PC-3 (cell line): ENCODE measurements at regions not wholly inside any gene's neighbourhood (a gene's known extent, or its start where the extent isn't known, plus 50 kb on each side); places are given as distances from the start of the nearest gene placed in this dataset.

Experiments
- EZH2 ChIP-seq: fragments of 300-600 bp; sonication (generic); IDR thresholded peaks from one replicate; pipeline ENCODE4 v1.6.1; 2017; ENCODE audit warnings: antibody characterized with exemption, mild to moderate bottlenecking, low read length; ENCODE audit not compliant: unreplicated experiment
- EZH2phosphoT487 ChIP-seq: fragments of 300-600 bp; sonication (generic); IDR thresholded peaks from 2 replicates; pipeline ENCODE4 v1.6.1; 2018; ENCODE audit warnings: mild to moderate bottlenecking, antibody characterized with exemption, low read length, borderline replicate concordance
- TF ChIP-seq, protein P1 (sequence below): fragments of 300-600 bp; sonication (generic); conservative IDR thresholded peaks from 2 replicates; pipeline ENCODE4 v1.5.1; 2017; ENCODE audit warnings: antibody characterized with exemption, low read depth, mild to moderate bottlenecking, low read length

- TF ChIP-seq, protein P1, sequence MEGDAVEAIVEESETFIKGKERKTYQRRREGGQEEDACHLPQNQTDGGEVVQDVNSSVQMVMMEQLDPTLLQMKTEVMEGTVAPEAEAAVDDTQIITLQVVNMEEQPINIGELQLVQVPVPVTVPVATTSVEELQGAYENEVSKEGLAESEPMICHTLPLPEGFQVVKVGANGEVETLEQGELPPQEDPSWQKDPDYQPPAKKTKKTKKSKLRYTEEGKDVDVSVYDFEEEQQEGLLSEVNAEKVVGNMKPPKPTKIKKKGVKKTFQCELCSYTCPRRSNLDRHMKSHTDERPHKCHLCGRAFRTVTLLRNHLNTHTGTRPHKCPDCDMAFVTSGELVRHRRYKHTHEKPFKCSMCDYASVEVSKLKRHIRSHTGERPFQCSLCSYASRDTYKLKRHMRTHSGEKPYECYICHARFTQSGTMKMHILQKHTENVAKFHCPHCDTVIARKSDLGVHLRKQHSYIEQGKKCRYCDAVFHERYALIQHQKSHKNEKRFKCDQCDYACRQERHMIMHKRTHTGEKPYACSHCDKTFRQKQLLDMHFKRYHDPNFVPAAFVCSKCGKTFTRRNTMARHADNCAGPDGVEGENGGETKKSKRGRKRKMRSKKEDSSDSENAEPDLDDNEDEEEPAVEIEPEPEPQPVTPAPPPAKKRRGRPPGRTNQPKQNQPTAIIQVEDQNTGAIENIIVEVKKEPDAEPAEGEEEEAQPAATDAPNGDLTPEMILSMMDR, result no peak
- no peak for TF ChIP-seq EZH2
- TF ChIP-seq EZH2phosphoT487, result no peak
These were observed 1077.6 kb upstream of the FOXG1 start for GRCh38 chr14:27688841-27689444.
